ENCODE measurements at regions not wholly inside any gene's neighbourhood (a gene's known extent, or its start where the extent isn't known, plus 50 kb on each side); places are given as distances from the start of the nearest gene placed in this dataset.

DNA sequence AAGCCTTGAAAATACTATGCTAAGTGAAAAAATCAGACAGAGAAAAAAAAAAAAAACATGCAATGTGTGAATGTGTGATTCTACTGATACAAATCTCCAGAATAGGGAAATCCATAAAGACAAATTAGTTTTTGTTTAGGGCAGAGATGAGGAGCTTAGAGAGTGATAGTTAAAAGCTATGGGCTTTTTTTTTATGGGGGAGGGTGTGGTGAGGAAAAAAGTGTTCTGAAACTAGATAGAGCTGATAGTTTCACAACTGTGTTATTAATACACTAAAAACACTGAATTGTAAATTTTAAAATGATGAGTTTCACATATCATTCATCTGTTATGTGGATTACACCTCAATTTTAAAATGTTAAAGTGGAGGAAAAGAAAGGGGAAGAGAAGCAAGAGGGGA is 228.3 kb upstream of the ZNF462 start:
- TF ChIP-seq ARNTL (CRISPR knock-in tag; IDR thresholded peaks at IDR 0.05; ENCODE audit: borderline replicate concordance, low read depth) (no peak), ZNF8 (CRISPR knock-in tag; IDR thresholded peaks at IDR 0.05) (no peak), ZFP30 (CRISPR knock-in tag; IDR thresholded peaks at IDR 0.05) (no peak), OSR1 (CRISPR knock-in tag; IDR thresholded peaks at IDR 0.05) (no peak), ZFP3 (CRISPR knock-in tag; IDR thresholded peaks at IDR 0.05) (no peak), ZC3H10 (CRISPR knock-in tag; IDR thresholded peaks at IDR 0.05) (no peak)
- TF ChIP-seq, protein P1, sequence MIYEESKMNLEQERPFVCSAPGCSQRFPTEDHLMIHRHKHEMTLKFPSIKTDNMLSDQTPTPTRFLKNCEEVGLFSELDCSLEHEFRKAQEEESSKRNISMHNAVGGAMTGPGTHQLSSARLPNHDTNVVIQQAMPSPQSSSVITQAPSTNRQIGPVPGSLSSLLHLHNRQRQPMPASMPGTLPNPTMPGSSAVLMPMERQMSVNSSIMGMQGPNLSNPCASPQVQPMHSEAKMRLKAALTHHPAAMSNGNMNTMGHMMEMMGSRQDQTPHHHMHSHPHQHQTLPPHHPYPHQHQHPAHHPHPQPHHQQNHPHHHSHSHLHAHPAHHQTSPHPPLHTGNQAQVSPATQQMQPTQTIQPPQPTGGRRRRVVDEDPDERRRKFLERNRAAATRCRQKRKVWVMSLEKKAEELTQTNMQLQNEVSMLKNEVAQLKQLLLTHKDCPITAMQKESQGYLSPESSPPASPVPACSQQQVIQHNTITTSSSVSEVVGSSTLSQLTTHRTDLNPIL (CRISPR knock-in tag; IDR thresholded peaks at IDR 0.05; ENCODE audit: low read depth): no peak
- TF ChIP-seq, protein P2, sequence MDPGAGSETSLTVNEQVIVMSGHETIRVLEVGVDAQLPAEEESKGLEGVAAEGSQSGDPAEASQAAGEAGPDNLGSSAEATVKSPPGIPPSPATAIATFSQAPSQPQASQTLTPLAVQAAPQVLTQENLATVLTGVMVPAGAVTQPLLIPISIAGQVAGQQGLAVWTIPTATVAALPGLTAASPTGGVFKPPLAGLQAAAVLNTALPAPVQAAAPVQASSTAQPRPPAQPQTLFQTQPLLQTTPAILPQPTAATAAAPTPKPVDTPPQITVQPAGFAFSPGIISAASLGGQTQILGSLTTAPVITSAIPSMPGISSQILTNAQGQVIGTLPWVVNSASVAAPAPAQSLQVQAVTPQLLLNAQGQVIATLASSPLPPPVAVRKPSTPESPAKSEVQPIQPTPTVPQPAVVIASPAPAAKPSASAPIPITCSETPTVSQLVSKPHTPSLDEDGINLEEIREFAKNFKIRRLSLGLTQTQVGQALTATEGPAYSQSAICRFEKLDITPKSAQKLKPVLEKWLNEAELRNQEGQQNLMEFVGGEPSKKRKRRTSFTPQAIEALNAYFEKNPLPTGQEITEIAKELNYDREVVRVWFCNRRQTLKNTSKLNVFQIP (CRISPR knock-in tag; IDR thresholded peaks at IDR 0.05; ENCODE audit: borderline replicate concordance, low read depth): no peak
- TF ChIP-seq, protein P3, sequence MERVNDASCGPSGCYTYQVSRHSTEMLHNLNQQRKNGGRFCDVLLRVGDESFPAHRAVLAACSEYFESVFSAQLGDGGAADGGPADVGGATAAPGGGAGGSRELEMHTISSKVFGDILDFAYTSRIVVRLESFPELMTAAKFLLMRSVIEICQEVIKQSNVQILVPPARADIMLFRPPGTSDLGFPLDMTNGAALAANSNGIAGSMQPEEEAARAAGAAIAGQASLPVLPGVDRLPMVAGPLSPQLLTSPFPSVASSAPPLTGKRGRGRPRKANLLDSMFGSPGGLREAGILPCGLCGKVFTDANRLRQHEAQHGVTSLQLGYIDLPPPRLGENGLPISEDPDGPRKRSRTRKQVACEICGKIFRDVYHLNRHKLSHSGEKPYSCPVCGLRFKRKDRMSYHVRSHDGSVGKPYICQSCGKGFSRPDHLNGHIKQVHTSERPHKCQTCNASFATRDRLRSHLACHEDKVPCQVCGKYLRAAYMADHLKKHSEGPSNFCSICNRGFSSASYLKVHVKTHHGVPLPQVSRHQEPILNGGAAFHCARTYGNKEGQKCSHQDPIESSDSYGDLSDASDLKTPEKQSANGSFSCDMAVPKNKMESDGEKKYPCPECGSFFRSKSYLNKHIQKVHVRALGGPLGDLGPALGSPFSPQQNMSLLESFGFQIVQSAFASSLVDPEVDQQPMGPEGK (CRISPR knock-in tag; IDR thresholded peaks at IDR 0.05; ENCODE audit: borderline replicate concordance): no peak
